ENCODE measurements at regions not wholly inside any gene's neighbourhood (a gene's known extent, or its start where the extent isn't known, plus 50 kb on each side); places are given as distances from the start of the nearest gene placed in this dataset.

DNA sequence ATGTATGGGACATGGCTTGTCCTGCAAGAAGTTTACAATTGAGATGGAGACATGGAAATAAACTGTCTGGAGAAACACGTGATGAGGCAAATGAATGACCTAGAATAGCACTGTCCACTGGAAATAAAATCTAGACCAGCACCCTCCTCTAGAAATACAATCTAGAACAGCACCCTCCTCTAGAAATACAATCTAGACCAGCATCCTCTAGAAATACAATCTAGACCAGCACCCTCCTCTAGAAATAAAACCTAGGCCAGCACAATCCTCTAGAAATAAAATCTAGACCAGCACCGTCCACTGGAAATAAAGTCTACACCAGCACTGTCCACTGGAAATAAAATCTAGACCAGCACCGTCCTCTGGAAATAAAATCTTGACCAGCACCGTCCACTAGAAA lies 69.2 kb upstream of the RFLNA start:
- Histone ChIP-seq H3K4me2 (ENCODE audit: low read length) (no peak overlapping the region), H3K36me3 (ENCODE audit: insufficient read depth, low read length) (no peaks in the 10 kb centered on the region), H4K20me1 (ENCODE audit: insufficient read depth, low read length) (no peaks in the 10 kb centered on the region), H3K4me1 (ENCODE audit: insufficient read depth, low read length, poor library complexity, severe bottlenecking) (no peaks in the 10 kb centered on the region), H3K27ac (ENCODE audit: low read depth, low read length, poor library complexity, severe bottlenecking) (no peak overlapping the region), H3K9me2 (ENCODE audit: insufficient read depth, low read length) (no peaks in the 10 kb centered on the region), H3K9me3 (ENCODE audit: low read length) (no peaks in the 10 kb centered on the region), H3K4me3 (ENCODE audit: low read depth, low read length, poor library complexity, severe bottlenecking) (no peak overlapping the region), H2AFZ (ENCODE audit: low read length) (no peak overlapping the region), H3K79me2 (ENCODE audit: insufficient read depth, low read depth, low read length) (no peaks in the 10 kb centered on the region)
- DNase-seq (ENCODE audit: low spot score) = no peak
- ChIA-PET POLR2A (no interaction called here), CTCF (ENCODE audit: unreplicated experiment) (no interaction called here)
- BruUV-seq (replicated peaks) = no TSS peak
- TF ChIP-seq EZH2phosphoT487 (IDR thresholded peaks at IDR 0.05; ENCODE audit: borderline replicate concordance, low read depth, low read length) = no peak
- TF ChIP-seq, protein P1, sequence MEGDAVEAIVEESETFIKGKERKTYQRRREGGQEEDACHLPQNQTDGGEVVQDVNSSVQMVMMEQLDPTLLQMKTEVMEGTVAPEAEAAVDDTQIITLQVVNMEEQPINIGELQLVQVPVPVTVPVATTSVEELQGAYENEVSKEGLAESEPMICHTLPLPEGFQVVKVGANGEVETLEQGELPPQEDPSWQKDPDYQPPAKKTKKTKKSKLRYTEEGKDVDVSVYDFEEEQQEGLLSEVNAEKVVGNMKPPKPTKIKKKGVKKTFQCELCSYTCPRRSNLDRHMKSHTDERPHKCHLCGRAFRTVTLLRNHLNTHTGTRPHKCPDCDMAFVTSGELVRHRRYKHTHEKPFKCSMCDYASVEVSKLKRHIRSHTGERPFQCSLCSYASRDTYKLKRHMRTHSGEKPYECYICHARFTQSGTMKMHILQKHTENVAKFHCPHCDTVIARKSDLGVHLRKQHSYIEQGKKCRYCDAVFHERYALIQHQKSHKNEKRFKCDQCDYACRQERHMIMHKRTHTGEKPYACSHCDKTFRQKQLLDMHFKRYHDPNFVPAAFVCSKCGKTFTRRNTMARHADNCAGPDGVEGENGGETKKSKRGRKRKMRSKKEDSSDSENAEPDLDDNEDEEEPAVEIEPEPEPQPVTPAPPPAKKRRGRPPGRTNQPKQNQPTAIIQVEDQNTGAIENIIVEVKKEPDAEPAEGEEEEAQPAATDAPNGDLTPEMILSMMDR (conservative IDR thresholded peaks at IDR 0.05; ENCODE audit: low read length) = no peak
- intact Hi-C loops (cut with micrococcal nuclease; ENCODE audit: unreplicated experiment) = no loop called here

DNA sequence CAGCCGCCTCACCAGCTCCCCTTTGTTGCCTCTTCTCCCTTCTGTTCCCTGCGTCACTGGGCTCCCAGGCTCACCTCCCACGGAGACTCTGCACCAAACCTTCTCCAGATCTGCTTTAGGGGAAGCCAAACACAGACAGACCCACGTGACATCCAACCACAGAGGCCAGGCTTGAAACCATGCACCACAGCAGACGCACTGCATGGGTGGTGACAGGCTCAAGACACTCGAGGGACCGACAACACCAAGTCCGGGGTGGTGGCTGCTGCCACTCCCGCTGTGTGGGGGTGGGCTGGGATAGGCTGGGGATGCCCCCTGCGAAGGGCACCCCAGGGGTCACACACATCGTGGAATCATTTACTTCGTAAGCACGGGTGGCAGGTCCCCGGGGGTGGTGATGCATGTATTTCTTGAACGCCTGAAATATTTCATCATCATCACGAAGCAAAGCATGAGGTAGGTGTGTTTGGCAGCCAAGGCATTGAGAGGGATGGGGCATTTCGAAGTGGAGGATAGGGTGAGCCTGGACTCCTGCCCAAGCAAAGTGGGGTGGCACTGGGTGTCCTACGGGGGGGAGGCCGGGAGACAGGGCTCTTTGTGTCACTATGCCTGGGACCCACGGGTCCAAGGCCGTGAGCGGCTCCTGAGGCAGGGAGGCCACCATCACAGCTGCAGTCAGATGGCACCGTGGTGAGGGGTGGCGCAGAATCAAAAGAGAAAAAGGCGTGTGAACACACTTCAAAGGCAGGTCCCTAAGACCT lies 66.8 kb upstream of the RFLNA start:
- CTCF ChIA-PET (ENCODE audit: unreplicated experiment) = no interaction called here
- intact Hi-C loops (cut with micrococcal nuclease; ENCODE audit: unreplicated experiment) = no loop called here
- no peaks in the 10 kb centered on the region for H3K36me3 ChIP-seq (ENCODE audit: insufficient read depth, low read length)
- no peaks in the 10 kb centered on the region for H3K9me2 ChIP-seq (ENCODE audit: insufficient read depth, low read length)
- no peak overlapping the region for H2AFZ ChIP-seq (ENCODE audit: low read length)
- H3K9me3 ChIP-seq (ENCODE audit: low read length) = no peaks in the 10 kb centered on the region
- H3K4me3 ChIP-seq (ENCODE audit: low read depth, low read length, poor library complexity, severe bottlenecking) = no peak overlapping the region
- H3K27ac ChIP-seq (ENCODE audit: low read depth, low read length, poor library complexity, severe bottlenecking) = no peak overlapping the region
- no peaks in the 10 kb centered on the region for H3K4me1 ChIP-seq (ENCODE audit: insufficient read depth, low read length, poor library complexity, severe bottlenecking)
- TF ChIP-seq, protein P1 (conservative IDR thresholded peaks at IDR 0.05; ENCODE audit: low read length) = no peak
- TF ChIP-seq EZH2phosphoT487 (IDR thresholded peaks at IDR 0.05; ENCODE audit: borderline replicate concordance, low read depth, low read length) = no peak
- DNase-seq (ENCODE audit: low spot score) = no peak
- POLR2A ChIA-PET = no interaction called here
- H3K4me2 ChIP-seq (ENCODE audit: low read length) = no peak overlapping the region
- no TSS peak for BruUV-seq (replicated peaks)
- no peaks in the 10 kb centered on the region for H4K20me1 ChIP-seq (ENCODE audit: insufficient read depth, low read length)
- no peaks in the 10 kb centered on the region for H3K79me2 ChIP-seq (ENCODE audit: insufficient read depth, low read depth, low read length)

DNA sequence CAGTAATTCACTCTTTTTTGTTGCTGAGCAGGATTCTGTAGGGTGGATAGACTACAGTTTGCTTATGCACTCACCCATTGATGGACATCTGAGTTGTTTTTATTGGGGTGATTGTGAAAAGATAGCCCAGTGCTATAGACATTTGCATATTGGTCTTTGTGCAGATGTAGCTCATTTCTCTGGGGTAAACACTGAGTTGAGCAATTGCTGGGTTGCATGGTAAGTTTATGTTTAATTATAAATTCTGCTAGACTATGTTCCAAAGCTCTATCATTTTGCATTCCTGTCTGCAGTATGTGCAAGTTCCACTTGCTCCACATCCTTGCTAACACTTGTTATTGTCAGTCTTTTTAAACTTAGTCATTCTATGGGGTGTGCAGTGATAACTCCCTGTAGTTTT lies 65.4 kb upstream of the RFLNA start:
- H3K27ac ChIP-seq (ENCODE audit: low read depth, low read length, poor library complexity, severe bottlenecking) = no peak overlapping the region
- no peak overlapping the region for H3K4me3 ChIP-seq (ENCODE audit: low read depth, low read length, poor library complexity, severe bottlenecking)
- no peak overlapping the region for H2AFZ ChIP-seq (ENCODE audit: low read length)
- H4K20me1 ChIP-seq (ENCODE audit: insufficient read depth, low read length) = no peaks in the 10 kb centered on the region
- no peaks in the 10 kb centered on the region for H3K4me1 ChIP-seq (ENCODE audit: insufficient read depth, low read length, poor library complexity, severe bottlenecking)
- no peaks in the 10 kb centered on the region for H3K79me2 ChIP-seq (ENCODE audit: insufficient read depth, low read depth, low read length)
- H3K36me3 ChIP-seq (ENCODE audit: insufficient read depth, low read length) = no peaks in the 10 kb centered on the region
- POLR2A ChIA-PET = interaction anchor here (0.6 to 0.7 kb wide), 3 partner anchors 11 to 280 kb away, joined by 3 read pairs; no protein-coding TSS in a partner anchor
- no peaks in the 10 kb centered on the region for H3K9me2 ChIP-seq (ENCODE audit: insufficient read depth, low read length)
- TF ChIP-seq, protein P1 (conservative IDR thresholded peaks at IDR 0.05; ENCODE audit: low read length) = no peak
- TF ChIP-seq EZH2phosphoT487 (IDR thresholded peaks at IDR 0.05; ENCODE audit: borderline replicate concordance, low read depth, low read length) = no peak
- BruUV-seq (replicated peaks) = no TSS peak
- CTCF ChIA-PET (ENCODE audit: unreplicated experiment) = no interaction called here
- intact Hi-C loops (cut with micrococcal nuclease; ENCODE audit: unreplicated experiment) = no loop called here
- no peak overlapping the region for H3K4me2 ChIP-seq (ENCODE audit: low read length)
- no peak for DNase-seq (ENCODE audit: low spot score)
- H3K9me3 ChIP-seq (ENCODE audit: low read length) = no peaks in the 10 kb centered on the region
